GM19452 (cell line): ENCODE measurements at regions not wholly inside any gene's neighbourhood (a gene's known extent, or its start where the extent isn't known, plus 50 kb on each side); places are given as distances from the start of the nearest gene placed in this dataset.

Experiments used
- ATAC-seq: cut with Tn5 transposase; IDR thresholded peaks from one replicate; pipeline ENCODE4 v1.9.1; 2021; ENCODE audit not compliant: unreplicated experiment

DNA sequence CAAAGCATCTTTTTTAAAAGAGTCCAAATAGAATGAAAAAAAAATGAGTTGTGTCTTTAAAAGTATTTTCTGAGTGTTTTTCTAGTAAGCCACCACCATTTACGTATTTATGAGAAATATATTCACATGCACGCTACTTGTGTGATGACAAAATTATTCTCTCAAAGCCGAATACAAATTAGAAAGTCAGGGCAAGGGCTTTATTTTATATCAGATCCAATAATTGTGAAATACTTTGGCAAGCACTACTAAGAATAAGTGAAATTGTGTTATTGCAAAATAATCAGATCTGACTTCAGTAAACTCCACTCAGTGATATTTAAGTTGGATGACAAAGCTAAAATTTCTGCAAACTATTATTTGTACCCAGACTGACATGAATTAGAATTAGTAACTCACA, 589.3 kb upstream of the KCNMB2 start:
- no peak for ATAC-seq

- ATAC-seq = no peak
Measured at GRCh38 chr3:177947901-177948300, 588.3 kb upstream of the KCNMB2 start.

GRCh38 chr3:177948716-177949425, 587.4 kb upstream of the KCNMB2 start:
- no peak for ATAC-seq

DNA sequence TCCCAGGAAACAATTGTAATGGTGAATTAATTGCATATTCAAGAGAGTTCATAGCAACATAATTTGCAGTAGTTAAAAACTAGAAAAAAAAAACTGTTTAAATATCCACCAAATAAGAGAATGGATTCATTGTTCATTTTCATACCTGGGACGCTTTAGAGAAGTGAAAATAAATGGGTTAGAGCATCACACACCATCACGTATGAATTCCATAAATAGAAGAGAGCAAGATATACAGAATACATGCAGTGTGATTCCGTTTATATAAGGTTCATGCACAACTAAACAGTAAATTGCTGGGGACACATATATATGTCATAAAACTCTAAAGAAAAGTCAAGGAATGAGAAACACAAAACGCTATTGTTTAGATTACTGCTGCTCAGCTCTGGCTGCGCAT, 577.0 kb upstream of the KCNMB2 start:
- ATAC-seq = no peak

DNA sequence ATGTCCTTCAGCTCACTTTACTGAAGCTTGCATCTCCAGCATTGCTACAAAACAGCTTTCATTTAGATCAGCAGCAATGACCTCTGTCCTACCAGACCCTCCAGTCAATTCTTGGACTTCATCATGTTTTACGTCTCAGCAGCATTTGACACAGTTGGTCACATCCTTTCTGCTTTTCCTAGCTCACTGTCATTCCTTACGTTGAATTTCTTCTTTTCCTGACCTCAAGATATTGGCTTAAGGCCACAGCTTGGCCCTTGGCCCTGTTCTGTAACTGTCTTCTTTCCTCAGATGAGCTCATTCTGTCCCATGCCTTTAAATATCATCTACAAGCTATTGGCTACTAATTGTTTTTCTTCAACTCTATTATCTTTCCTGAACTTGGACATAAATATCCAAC, 576.2 kb upstream of the KCNMB2 start:
- no peak for ATAC-seq

GRCh38 chr3:177960722-177961121, 575.5 kb upstream of the KCNMB2 start:
- no peak for ATAC-seq

DNA sequence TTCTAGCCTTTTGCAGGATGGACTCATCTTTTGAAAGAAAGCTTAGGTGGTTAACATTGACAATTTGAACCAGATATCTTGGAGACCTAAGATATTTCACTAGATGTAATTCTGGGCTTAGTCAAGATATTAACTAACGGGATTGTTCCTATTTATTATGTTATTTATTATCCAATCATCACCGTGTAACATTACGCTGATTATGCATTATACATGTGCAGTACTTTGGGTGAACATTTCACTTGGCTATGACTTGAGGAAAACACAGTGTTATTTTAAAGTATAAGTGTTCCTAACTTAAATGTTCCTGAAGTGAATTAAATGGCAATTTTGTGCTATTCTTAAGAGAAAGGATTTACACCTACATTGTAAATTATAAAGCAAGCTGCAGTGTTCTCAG, 574.5 kb upstream of the KCNMB2 start:
- no peak for ATAC-seq

DNA sequence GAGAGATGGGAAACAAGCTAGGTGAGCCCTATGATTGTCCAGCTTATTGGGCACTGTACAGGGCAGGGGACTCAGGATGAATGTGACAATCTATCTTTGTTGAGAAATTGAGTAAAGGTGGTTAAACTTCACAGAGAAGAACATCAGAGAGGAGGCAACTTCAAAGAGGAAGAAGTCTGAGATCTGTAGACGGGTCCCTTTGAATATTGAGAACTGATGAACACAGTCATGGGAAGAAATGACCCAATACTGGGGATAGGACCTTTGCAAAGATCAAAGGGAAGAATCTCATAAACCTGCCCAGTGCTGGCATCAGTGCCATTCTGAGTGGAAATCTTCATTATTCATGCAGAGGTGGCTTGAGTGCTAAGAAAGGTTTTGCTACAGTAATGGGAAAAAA, 569.7 kb upstream of the KCNMB2 start:
- ATAC-seq = no peak

GRCh38 chr3:177968891-177969290, 567.3 kb upstream of the KCNMB2 start:
- ATAC-seq = no peak

- no peak for ATAC-seq
Measured at GRCh38 chr3:177973241-177973840, 562.9 kb upstream of the KCNMB2 start.

GRCh38 chr3:177976241-177976640, 560.0 kb upstream of the KCNMB2 start:
- ATAC-seq = no peak

GRCh38 chr3:177976866-177977265, 559.4 kb upstream of the KCNMB2 start:
- ATAC-seq = no peak

- no peak for ATAC-seq
Measured at GRCh38 chr3:177977381-177978158, 558.7 kb upstream of the KCNMB2 start.

- no peak for ATAC-seq
Measured at GRCh38 chr3:177978946-177979345, 557.3 kb upstream of the KCNMB2 start.

GRCh38 chr3:177979703-177980102, 556.5 kb upstream of the KCNMB2 start:
- ATAC-seq = no peak

- ATAC-seq = no peak
Measured at GRCh38 chr3:177981576-177981975, 554.7 kb upstream of the KCNMB2 start.

DNA sequence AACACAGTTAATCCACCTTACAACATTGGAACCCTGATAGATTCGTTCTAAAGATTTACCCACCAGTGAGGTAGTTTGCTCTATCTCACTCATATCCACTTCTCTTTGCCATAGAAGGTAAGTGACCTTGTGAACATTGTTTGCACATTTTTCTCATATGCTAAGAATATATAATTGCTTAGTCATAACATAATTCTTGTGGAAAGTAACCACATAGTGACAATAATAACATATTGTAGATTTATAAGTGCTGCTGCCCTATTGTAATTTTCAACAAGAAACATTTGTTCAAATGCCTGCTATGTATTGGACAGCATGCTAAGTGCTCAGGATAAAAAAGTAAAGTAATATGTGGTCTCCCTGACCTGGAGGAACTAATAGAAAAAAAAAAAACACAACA, 554.2 kb upstream of the KCNMB2 start:
- no peak for ATAC-seq

- no peak for ATAC-seq
Measured at GRCh38 chr3:177983320-177983719, 552.9 kb upstream of the KCNMB2 start.

DNA sequence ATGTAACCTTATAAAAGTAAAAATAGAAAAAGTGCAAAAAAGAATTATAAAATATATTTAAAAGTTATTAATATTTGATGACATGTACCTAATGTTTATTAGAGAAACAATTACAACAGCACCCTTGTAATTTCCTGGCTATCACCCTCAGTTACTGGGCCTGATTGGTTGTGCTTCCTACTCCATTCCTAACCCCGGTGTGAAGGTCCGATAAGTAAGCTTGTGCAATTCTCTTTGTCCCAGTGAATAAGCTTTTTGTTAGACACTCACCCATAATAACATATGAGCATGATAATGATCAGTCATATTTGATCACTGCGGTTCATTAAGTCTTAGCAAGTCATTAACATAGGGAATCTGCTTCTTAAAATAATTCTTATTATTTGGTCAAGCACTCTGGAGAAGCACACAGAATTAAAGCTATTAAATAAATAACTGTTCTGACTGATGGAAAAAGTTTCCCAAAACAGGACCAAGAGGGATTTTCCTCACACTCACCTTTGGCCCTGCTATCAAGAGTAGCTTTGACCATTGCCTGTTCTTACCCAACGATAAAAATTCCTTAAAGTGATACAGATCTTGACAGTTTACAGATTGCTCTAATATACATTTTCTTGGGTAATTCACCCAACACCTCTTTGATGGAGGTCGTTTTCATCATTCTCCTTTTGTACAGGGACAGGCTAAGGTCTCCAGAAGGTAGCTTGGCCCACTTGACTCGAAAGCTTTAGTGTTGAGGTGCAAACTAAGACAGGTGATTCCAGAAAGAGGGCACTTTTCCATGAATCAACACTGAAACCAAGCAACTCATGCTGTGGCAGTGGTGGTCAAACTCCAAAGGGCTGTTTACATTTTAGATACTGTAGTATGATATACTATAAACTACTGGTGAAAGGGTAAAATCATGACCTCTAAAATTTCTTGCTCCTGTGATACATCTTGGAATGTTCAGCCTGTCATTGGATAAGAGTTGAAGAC, 543.0 kb upstream of the KCNMB2 start:
- ATAC-seq = no peak

GRCh38 chr3:177994976-177995375, 541.3 kb upstream of the KCNMB2 start:
- ATAC-seq = no peak
